Sigmoid colon (tissue), 6 donors: ENCODE measurements at regions not wholly inside any gene's neighbourhood (a gene's known extent, or its start where the extent isn't known, plus 50 kb on each side); places are given as distances from the start of the nearest gene placed in this dataset.

Source experiments
- DNase-seq: peaks from one replicate; pipeline ENCODE4 v3.0.0-alpha.2; 2019
- H3K27ac ChIP-seq, 4 donors: fragments of 200-600 bp; sonication (generic); one replicate each; pipeline ENCODE4 v1.5.1; 2016 to 2019; ENCODE audit warnings: mild to moderate bottlenecking in 1 of 4
- H3K27me3 ChIP-seq, 3 donors: fragments of 200-600 bp; sonication (generic); one replicate each; pipeline ENCODE4 v1.5.1; 2019; ENCODE audit warnings: mild to moderate bottlenecking in 1 of 3
- H3K36me3 ChIP-seq, 4 donors: fragments of 200-600 bp; sonication (generic); one replicate each; pipeline ENCODE4 v1.5.1; 2016 to 2019
- H3K4me1 ChIP-seq, 4 donors: fragments of 200-600 bp; sonication (generic); one replicate each; pipeline ENCODE4 v1.5.1; 2017 to 2019
- H3K4me3 ChIP-seq, 4 donors: fragments of 200-600 bp; sonication (generic); one replicate each; pipeline ENCODE4 v1.5.1; 2017 to 2019; ENCODE audit warnings: mild to moderate bottlenecking in 2 of 4, moderate library complexity in 1 of 4
- H3K9me3 ChIP-seq, 4 donors: fragments of 200-600 bp in 3 of 4; sonication (generic) in 3 of 4; one replicate each; pipeline versions ENCODE4 v1.5.1 to v1.6.1; 2013 to 2019
- EP300 ChIP-seq, 4 donors: sonication (generic); formaldehyde crosslinking; IDR thresholded peaks; one replicate each; pipeline ENCODE4 v1.6.1; 2017; ENCODE audit warnings: antibody characterized with exemption in 4 of 4
- POLR2A ChIP-seq, 2 donors: fragments of 450-650 bp; IDR thresholded peaks; one replicate each; pipeline ENCODE4 v1.6.1; 2016; ENCODE audit warnings: antibody characterized with exemption in 2 of 2, mild to moderate bottlenecking in 2 of 2, moderate library complexity in 2 of 2
- POLR2AphosphoS5 ChIP-seq, 4 donors: sonication (generic); formaldehyde crosslinking; IDR thresholded peaks; one replicate each; pipeline ENCODE4 v1.6.1; 2017; ENCODE audit warnings: antibody characterized with exemption in 4 of 4
- WGBS, 2 donors: extraction: QIAGEN DNeasy Blood & Tissue Kit; methylation state at CpG; one replicate each; pipeline ENCODE4 v1.1.7; 2013; 5-methylcytosine and 5-hydroxymethylcytosine counted together
- intact Hi-C: fragments of 100-400 bp; cut with DNase I; formaldehyde crosslinking; loops from one replicate; pipeline ENCODE4 v1.15.1; 2023
- TF ChIP-seq, protein P1 (sequence below), 4 experiments: fragments of 450-650 bp in 3 of 4; fragments of 200-600 bp in 1 of 4; IDR thresholded peaks; one replicate each; pipeline ENCODE4 v1.5.1; 2016 to 2019; ENCODE audit warnings: antibody characterized with exemption in 4 of 4, mild to moderate bottlenecking in 3 of 4, moderate library complexity in 2 of 4
- donor health status: healthy with polysubstance abuse.
- donor health status: healthy.

GRCh38 chr5:171709930-171710329 is 75.7 kb upstream of the SMIM23 start:
- TF ChIP-seq, protein P1, sequence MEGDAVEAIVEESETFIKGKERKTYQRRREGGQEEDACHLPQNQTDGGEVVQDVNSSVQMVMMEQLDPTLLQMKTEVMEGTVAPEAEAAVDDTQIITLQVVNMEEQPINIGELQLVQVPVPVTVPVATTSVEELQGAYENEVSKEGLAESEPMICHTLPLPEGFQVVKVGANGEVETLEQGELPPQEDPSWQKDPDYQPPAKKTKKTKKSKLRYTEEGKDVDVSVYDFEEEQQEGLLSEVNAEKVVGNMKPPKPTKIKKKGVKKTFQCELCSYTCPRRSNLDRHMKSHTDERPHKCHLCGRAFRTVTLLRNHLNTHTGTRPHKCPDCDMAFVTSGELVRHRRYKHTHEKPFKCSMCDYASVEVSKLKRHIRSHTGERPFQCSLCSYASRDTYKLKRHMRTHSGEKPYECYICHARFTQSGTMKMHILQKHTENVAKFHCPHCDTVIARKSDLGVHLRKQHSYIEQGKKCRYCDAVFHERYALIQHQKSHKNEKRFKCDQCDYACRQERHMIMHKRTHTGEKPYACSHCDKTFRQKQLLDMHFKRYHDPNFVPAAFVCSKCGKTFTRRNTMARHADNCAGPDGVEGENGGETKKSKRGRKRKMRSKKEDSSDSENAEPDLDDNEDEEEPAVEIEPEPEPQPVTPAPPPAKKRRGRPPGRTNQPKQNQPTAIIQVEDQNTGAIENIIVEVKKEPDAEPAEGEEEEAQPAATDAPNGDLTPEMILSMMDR (IDR thresholded peaks at IDR 0.05) = no peak
- TF ChIP-seq POLR2A (IDR thresholded peaks at IDR 0.05) (no peak), POLR2AphosphoS5 (IDR thresholded peaks at IDR 0.05) (no peak), EP300 (IDR thresholded peaks at IDR 0.05) (no peak)
- Histone ChIP-seq H3K4me1 (no peaks in the 10 kb centered on the region), H3K9me3 (peaks cover 0 to 3% (median 0%) of the 10 kb centered on the region in 4 donors), H3K36me3 (no peaks in the 10 kb centered on the region), H3K27me3 (no peaks in the 10 kb centered on the region), H3K4me3 (no peak overlapping the region), H3K27ac (no peak overlapping the region)
- WGBS, 2 donors = 87% methylated on average over 5 of the region's 5 CpGs
- DNase-seq = no peak
- intact Hi-C loops = no loop called here

DNA sequence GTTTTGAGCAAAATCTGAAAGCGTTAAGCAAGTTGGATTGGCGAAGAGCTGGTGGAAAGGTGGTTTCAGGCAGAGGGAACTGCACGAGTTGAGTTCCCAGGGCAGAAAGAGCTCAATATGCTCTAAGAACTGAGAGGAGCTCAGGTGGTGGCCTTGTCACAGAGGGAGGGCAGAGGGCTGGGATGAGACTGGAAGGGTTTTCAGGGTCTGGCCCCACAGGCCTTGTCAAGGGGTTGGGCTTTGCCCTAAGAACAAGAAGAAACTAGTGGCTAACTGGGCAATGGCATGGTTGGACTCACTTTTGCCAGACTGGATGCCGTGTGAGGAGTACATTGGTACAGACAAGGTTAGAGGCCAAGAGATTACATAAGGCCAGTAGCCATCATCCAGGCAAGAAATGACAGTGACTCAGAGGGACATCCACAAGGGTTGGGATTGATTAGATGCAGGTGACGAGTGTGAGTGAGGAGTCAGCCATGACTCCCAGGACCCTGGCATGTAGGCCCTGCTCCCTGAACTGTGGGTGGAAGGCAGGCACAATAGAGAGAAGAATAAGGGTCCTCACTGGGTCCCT is 75.1 kb upstream of the SMIM23 start:
- peaks cover 0 to 3% (median 0%) of the 10 kb centered on the region in 4 donors for H3K9me3 ChIP-seq
- H3K4me1 ChIP-seq = no peaks in the 10 kb centered on the region
- WGBS, 2 donors = 93 to 94% methylated on average over 5 of the region's 5 CpGs
- H3K4me3 ChIP-seq = no peak overlapping the region
- H3K27me3 ChIP-seq = no peaks in the 10 kb centered on the region
- DNase-seq = no peak
- TF ChIP-seq EP300 (IDR thresholded peaks at IDR 0.05) = no peak
- TF ChIP-seq, protein P1 (IDR thresholded peaks at IDR 0.05) = no peak
- TF ChIP-seq POLR2AphosphoS5 (IDR thresholded peaks at IDR 0.05) = no peak
- TF ChIP-seq POLR2A (IDR thresholded peaks at IDR 0.05) = no peak
- intact Hi-C loops = no loop called here
- H3K27ac ChIP-seq = no peak overlapping the region
- H3K36me3 ChIP-seq = no peaks in the 10 kb centered on the region

DNA sequence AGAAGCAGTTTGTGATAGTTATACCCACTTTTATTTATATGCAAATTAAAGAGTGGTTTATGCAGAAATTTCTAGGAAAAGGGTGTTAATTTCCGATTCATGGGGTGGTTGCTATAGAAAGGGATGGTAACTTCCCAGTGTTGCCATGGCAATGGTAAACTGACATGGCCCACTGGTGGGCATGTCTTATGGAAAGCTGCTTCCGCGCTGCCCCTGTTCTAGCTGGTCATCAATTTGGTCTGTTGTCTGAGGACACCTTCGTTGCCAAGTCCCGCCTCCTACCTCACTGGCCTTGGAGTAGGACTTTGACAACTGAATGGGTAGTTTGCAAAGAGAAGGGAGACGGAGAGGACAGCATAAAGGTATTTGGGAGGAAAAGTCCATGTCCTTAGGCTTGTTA is 74.0 kb upstream of the SMIM23 start:
- DNase-seq = no peak

DNA sequence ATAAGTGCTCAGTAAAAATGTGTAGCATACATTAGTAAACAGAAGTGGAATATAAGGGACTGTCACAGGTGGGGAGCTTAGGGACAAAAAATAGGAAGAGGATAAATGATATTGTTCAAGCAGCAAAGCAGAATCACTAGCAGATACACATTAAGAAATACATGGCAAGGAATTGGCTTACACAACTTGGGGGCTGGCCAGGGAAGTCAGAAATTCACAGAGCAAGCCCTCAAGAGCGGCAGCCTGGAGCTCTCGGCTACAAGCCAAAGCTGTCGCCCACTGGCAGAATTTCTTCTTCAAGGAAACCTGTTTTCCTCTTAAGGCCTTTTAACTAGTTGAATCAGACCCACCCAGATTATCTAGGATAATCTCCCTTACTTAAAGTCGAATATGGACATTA is 73.0 kb upstream of the SMIM23 start:
- DNase-seq = no peak
- intact Hi-C loops = no loop called here
- H3K27me3 ChIP-seq = no peaks in the 10 kb centered on the region
- no peak overlapping the region for H3K4me3 ChIP-seq
- H3K36me3 ChIP-seq = no peaks in the 10 kb centered on the region
- no peaks in the 10 kb centered on the region for H3K4me1 ChIP-seq
- TF ChIP-seq POLR2A (IDR thresholded peaks at IDR 0.05) (no peak), POLR2AphosphoS5 (IDR thresholded peaks at IDR 0.05) (no peak), EP300 (IDR thresholded peaks at IDR 0.05) (no peak)
- TF ChIP-seq, protein P1 (IDR thresholded peaks at IDR 0.05) = no peak
- H3K27ac ChIP-seq = no peak overlapping the region
- peaks cover 0 to 3% (median 0%) of the 10 kb centered on the region in 4 donors for H3K9me3 ChIP-seq
- 66 to 68% methylated on average over 4 of the region's 4 CpGs for WGBS, 2 donors

More for the DNA sequence above, 74.0 kb upstream of the SMIM23 start:
- TF ChIP-seq EP300 (IDR thresholded peaks at IDR 0.05) (no peak), POLR2A (IDR thresholded peaks at IDR 0.05) (no peak), POLR2AphosphoS5 (IDR thresholded peaks at IDR 0.05) (no peak)
- TF ChIP-seq, protein P1 (IDR thresholded peaks at IDR 0.05) = no peak
- WGBS, 2 donors = 87 to 88% methylated on average over 6 of the region's 6 CpGs
- Histone ChIP-seq H3K36me3 (no peaks in the 10 kb centered on the region), H3K4me3 (no peak overlapping the region), H3K9me3 (peaks cover 0 to 3% (median 0%) of the 10 kb centered on the region in 4 donors), H3K27ac (no peak overlapping the region), H3K4me1 (no peaks in the 10 kb centered on the region), H3K27me3 (no peaks in the 10 kb centered on the region)
- intact Hi-C loops = no loop called here

GRCh38 chr5:171713152-171713551 is 72.5 kb upstream of the SMIM23 start:
- no peaks in the 10 kb centered on the region for H3K4me1 ChIP-seq
- TF ChIP-seq POLR2AphosphoS5 (IDR thresholded peaks at IDR 0.05) (no peak), EP300 (IDR thresholded peaks at IDR 0.05) (no peak), POLR2A (IDR thresholded peaks at IDR 0.05) (no peak)
- TF ChIP-seq, protein P1 (IDR thresholded peaks at IDR 0.05) = no peak
- H3K9me3 ChIP-seq = peaks cover 0 to 3% (median 0%) of the 10 kb centered on the region in 4 donors
- H3K4me3 ChIP-seq = no peak overlapping the region
- no peak overlapping the region for H3K27ac ChIP-seq
- 74 to 85% methylated on average over 2 of the region's 2 CpGs for WGBS, 2 donors
- DNase-seq = no peak
- H3K36me3 ChIP-seq = no peaks in the 10 kb centered on the region
- intact Hi-C loops = no loop called here
- H3K27me3 ChIP-seq = no peaks in the 10 kb centered on the region
